Fibroblast of lung (primary cell): ENCODE measurements at regions not wholly inside any gene's neighbourhood (a gene's known extent, or its start where the extent isn't known, plus 50 kb on each side); places are given as distances from the start of the nearest gene placed in this dataset.

Source experiments
- EZH2 ChIP-seq: IDR thresholded peaks from 2 replicates; pipeline ENCODE4 v1.5.1; 2012; ENCODE audit warnings: low read length, control low read depth, mild to moderate bottlenecking; ENCODE audit errors: missing control alignments
- TF ChIP-seq, protein P1 (sequence below), 2 donors: IDR thresholded peaks in 1 of 2; conservative IDR thresholded peaks in 1 of 2; 1 replicate in 1 of 2; 2 replicates in 1 of 2; pipeline ENCODE4 v1.5.1; 2011 to 2012; ENCODE audit warnings: low read length in 2 of 2, control low read depth in 1 of 2, inconsistent platforms in 1 of 2, low read depth in 1 of 2, mild to moderate bottlenecking in 1 of 2

DNA sequence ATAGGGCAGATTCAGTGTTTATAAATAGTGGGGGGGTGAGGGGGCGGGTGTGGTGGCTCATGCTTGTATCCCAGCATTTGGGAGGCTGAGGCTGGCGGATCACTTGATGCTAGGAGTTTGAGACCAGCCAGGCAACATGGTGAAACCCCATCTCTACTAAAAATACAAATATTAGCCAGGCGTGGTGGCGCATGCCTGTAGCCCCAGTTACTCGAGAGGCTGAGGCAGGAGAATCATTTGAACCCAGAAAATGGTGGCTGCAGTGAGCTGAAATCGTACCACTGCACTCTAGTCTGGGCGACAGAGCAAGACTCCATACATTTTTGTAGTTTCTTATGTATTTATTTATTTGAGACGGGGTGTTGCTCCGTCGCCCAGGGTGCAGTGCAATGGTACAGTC is 109.0 kb upstream of the ZNF217 start:
- TF ChIP-seq, protein P1, sequence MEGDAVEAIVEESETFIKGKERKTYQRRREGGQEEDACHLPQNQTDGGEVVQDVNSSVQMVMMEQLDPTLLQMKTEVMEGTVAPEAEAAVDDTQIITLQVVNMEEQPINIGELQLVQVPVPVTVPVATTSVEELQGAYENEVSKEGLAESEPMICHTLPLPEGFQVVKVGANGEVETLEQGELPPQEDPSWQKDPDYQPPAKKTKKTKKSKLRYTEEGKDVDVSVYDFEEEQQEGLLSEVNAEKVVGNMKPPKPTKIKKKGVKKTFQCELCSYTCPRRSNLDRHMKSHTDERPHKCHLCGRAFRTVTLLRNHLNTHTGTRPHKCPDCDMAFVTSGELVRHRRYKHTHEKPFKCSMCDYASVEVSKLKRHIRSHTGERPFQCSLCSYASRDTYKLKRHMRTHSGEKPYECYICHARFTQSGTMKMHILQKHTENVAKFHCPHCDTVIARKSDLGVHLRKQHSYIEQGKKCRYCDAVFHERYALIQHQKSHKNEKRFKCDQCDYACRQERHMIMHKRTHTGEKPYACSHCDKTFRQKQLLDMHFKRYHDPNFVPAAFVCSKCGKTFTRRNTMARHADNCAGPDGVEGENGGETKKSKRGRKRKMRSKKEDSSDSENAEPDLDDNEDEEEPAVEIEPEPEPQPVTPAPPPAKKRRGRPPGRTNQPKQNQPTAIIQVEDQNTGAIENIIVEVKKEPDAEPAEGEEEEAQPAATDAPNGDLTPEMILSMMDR (conservative IDR thresholded peaks at IDR 0.05 in 1 of 2, IDR thresholded peaks at IDR 0.05 in 1 of 2; ENCODE audit: low read depth in 1 of 2, low read length in 2 of 2): no peak
- TF ChIP-seq EZH2: no peak
